CD4-positive, alpha-beta T cell (primary cell): ENCODE measurements at regions not wholly inside any gene's neighbourhood (a gene's known extent, or its start where the extent isn't known, plus 50 kb on each side); places are given as distances from the start of the nearest gene placed in this dataset.

Source experiments
- ATAC-seq: fragments of 200-7000 bp; cut with Tn5 transposase; one replicate; pipeline ENCODE4 v1.10.0; 2022; ENCODE audit warnings: mild to moderate bottlenecking; ENCODE audit not compliant: poor library complexity
- CTCF ChIA-PET: fragments of 350-600 bp; sonication (Branson Sonifier 250); formaldehyde crosslinking; loops from one replicate; lab custom pipeline; 2021; ENCODE audit warnings: antibody characterized with exemption, inconsistent platforms; lab: Charles Lee
- POLR2A ChIA-PET: fragments of 350-600 bp; sonication (Branson Sonifier 250); formaldehyde crosslinking; loops from one replicate; lab custom pipeline; 2021; ENCODE audit warnings: antibody characterized with exemption, inconsistent platforms; lab: Charles Lee
- DNase-seq, 14 experiments: peaks; one replicate each; pipeline ENCODE4 v3.0.0-alpha.2; 2013 to 2020; ENCODE audit warnings: mixed read lengths in 2 of 14
- H3K27ac ChIP-seq, 2 donors: one replicate each; pipeline versions ENCODE4 v1.5.1 to v1.7.0; 2013; ENCODE audit warnings: low read length in 2 of 2, low read depth in 1 of 2, mild to moderate bottlenecking in 1 of 2
- H3K27me3 ChIP-seq, 2 experiments: 1 replicate in 1 of 2; 2 replicates in 1 of 2; pipeline versions ENCODE4 v1.6.1 to v1.7.0; 2013; ENCODE audit warnings: low read length in 2 of 2, control low read depth in 1 of 2, mild to moderate bottlenecking in 1 of 2, moderate library complexity in 1 of 2; ENCODE audit not compliant: insufficient read depth in 2 of 2, control insufficient read depth in 1 of 2
- H3K36me3 ChIP-seq: one replicate; pipeline ENCODE4 v1.6.1; 2013; ENCODE audit warnings: low read length, control low read depth; ENCODE audit not compliant: insufficient read depth
- H3K4me1 ChIP-seq: one replicate; pipeline ENCODE4 v1.6.1; 2013; ENCODE audit warnings: low read length, control low read depth; ENCODE audit not compliant: insufficient read depth
- H3K4me3 ChIP-seq: one replicate; pipeline ENCODE4 v1.5.1; 2013; ENCODE audit warnings: mild to moderate bottlenecking, low read length, moderate library complexity
- H3K9me3 ChIP-seq, 2 experiments: 1 replicate in 1 of 2; 2 replicates in 1 of 2; pipeline versions ENCODE4 v1.6.1 to v1.7.0; 2013; ENCODE audit warnings: low read length in 2 of 2, mild to moderate bottlenecking in 2 of 2, control low read depth in 1 of 2, moderate library complexity in 1 of 2; ENCODE audit not compliant: control insufficient read depth in 1 of 2, insufficient read depth in 1 of 2
- H3K27ac Mint-ChIP-seq: one replicate; pipeline ENCODE4 v1.8.0; 2020; ENCODE audit warnings: mixed read lengths
- H3K27me3 Mint-ChIP-seq: one replicate; pipeline ENCODE4 v1.8.0; 2021; ENCODE audit warnings: mixed read lengths
- H3K36me3 Mint-ChIP-seq: one replicate; pipeline ENCODE4 v1.8.0; 2021; ENCODE audit warnings: low read depth, mixed read lengths
- H3K4me1 Mint-ChIP-seq: one replicate; pipeline ENCODE4 v1.8.0; 2021; ENCODE audit warnings: low read depth, mixed read lengths
- H3K4me3 Mint-ChIP-seq: one replicate; pipeline ENCODE4 v1.8.0; 2020; ENCODE audit warnings: mild to moderate bottlenecking, mixed read lengths
- H3K9me3 Mint-ChIP-seq: one replicate; pipeline ENCODE4 v1.8.0; 2020; ENCODE audit warnings: mixed read lengths
- CTCF ChIP-seq: fragments of 200-600 bp; IDR thresholded peaks from one replicate; pipeline ENCODE4 v1.8.0; 2022; ENCODE audit warnings: antibody characterized with exemption, mild to moderate bottlenecking
- intact Hi-C, 2 experiments: fragments of 100-400 bp; cut with DNase I in 1 of 2; cut with micrococcal nuclease in 1 of 2; formaldehyde crosslinking; loops; one replicate each; pipeline versions ENCODE4 v1.15.1 to v1.9.0; 2023 to 2025; cut with DNase I, micrococcal nuclease

- ChIA-PET CTCF (interaction anchor here (1.1 kb wide), 1 partner anchor 10 kb away, joined by 3 read pairs; no protein-coding TSS in a partner anchor), POLR2A (no interaction called here)
- Histone ChIP-seq H3K9me3 (peaks cover 0 to 4% of the 10 kb centered on the region in 2 experiments), H3K4me1 (no peaks in the 10 kb centered on the region), H3K4me3 (no peak overlapping the region), H3K27me3 (no peaks in the 10 kb centered on the region), H3K36me3 (no peaks in the 10 kb centered on the region), H3K27ac (no peak overlapping the region)
- intact Hi-C loops = no loop called here
- ATAC-seq (no peak), DNase-seq (no peak)
- Mint-ChIP-seq H3K4me1 (no peaks in the 10 kb centered on the region), H3K4me3 (no peak overlapping the region), H3K9me3 (peaks cover 3% of the 10 kb centered on the region), H3K36me3 (no peaks in the 10 kb centered on the region), H3K27me3 (no peaks in the 10 kb centered on the region), H3K27ac (no peak overlapping the region)
- no peak for TF ChIP-seq CTCF
Measured at GRCh38 chr6:10196090-10196489, 218.8 kb downstream of the TFAP2A start.

DNA sequence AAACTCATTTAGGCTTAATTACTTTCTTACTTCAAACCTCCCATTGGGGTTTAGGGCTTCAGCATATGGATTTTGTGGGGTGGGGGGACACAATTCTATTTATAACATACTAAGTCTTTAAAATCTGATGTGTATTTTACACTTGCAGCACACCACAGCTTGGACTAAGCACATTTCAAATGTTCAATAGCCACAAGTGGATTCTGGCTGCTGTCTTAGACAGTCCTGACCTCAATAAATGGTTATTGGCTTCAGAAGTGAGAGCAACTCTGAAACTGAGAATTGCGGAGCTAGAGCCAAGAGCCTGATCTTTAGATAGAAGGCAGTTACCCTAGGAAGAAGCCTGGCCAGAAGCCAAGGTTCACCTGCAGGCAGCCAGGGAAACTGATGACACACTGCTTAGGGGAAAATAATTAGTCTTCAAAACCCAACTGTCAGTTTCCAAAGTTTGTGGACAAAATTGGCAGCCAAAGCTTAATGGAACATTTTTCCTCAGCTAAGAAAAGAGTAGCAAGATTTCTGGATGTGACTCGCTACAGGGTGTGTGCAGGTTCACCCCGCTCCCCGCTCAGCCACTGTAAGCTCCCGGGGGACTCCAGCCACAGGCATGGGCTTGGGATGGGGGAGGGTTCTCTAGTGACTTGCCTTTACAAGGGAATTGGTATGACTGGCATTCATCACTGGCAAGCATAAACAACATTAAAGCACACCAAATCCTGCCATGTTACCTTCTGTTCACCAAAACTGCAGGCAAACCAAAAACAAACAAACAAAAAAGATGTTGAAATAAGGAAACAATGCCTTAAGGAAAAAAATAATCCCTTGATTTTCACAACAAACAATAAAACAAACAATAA is 219.8 kb downstream of the TFAP2A start:
- no peaks in the 10 kb centered on the region for H3K27me3 Mint-ChIP-seq
- H3K27ac Mint-ChIP-seq = no peak overlapping the region
- H3K9me3 ChIP-seq = peaks cover 0 to 4% of the 10 kb centered on the region in 2 experiments
- no peaks in the 10 kb centered on the region for H3K36me3 ChIP-seq
- POLR2A ChIA-PET = no interaction called here
- H3K36me3 Mint-ChIP-seq = no peaks in the 10 kb centered on the region
- TF ChIP-seq CTCF = no peak
- DNase-seq (no peak), ATAC-seq (no peak)
- no peak overlapping the region for H3K4me3 ChIP-seq
- no peak overlapping the region for H3K4me3 Mint-ChIP-seq
- H3K27ac ChIP-seq = no peak overlapping the region
- H3K9me3 Mint-ChIP-seq = peaks cover 3% of the 10 kb centered on the region
- no peaks in the 10 kb centered on the region for H3K4me1 ChIP-seq
- no peaks in the 10 kb centered on the region for H3K27me3 ChIP-seq
- intact Hi-C loops = no loop called here
- no peaks in the 10 kb centered on the region for H3K4me1 Mint-ChIP-seq
- CTCF ChIA-PET = no interaction called here

GRCh38 chr6:10193321-10193720 is 221.6 kb downstream of the TFAP2A start:
- Mint-ChIP-seq H3K27ac (no peak overlapping the region), H3K36me3 (no peaks in the 10 kb centered on the region), H3K9me3 (peaks cover 3% of the 10 kb centered on the region), H3K4me1 (no peaks in the 10 kb centered on the region), H3K27me3 (no peaks in the 10 kb centered on the region), H3K4me3 (no peak overlapping the region)
- Histone ChIP-seq H3K27ac (no peak overlapping the region), H3K36me3 (no peaks in the 10 kb centered on the region), H3K9me3 (no peaks in the 10 kb centered on the region), H3K4me3 (no peak overlapping the region), H3K4me1 (no peaks in the 10 kb centered on the region), H3K27me3 (no peaks in the 10 kb centered on the region)
- ChIA-PET CTCF (no interaction called here), POLR2A (no interaction called here)
- DNase-seq (no peak), ATAC-seq (no peak)
- intact Hi-C loops = no loop called here
- TF ChIP-seq CTCF = no peak
